ENCODE measurements at regions not wholly inside any gene's neighbourhood (a gene's known extent, or its start where the extent isn't known, plus 50 kb on each side); places are given as distances from the start of the nearest gene placed in this dataset.

GRCh38 chr2:4515871-4516761, 812.7 kb downstream of the DCDC2C start:
- DNase-seq = no peak

- DNase-seq = no peak
These were observed 815.2 kb downstream of the DCDC2C start for GRCh38 chr2:4518596-4518995.

- DNase-seq = no peak
These were observed 819.4 kb downstream of the DCDC2C start for GRCh38 chr2:4522498-4523421.

GRCh38 chr2:4527416-4527815, 824.0 kb downstream of the DCDC2C start:
- no peak for DNase-seq

- no peak for DNase-seq
These were observed 824.9 kb downstream of the DCDC2C start for GRCh38 chr2:4528246-4528645.

- DNase-seq = no peak
These were observed 825.4 kb downstream of the DCDC2C start for GRCh38 chr2:4528773-4529172.

- no peak for DNase-seq
These were observed 826.4 kb downstream of the DCDC2C start for GRCh38 chr2:4529738-4530137.

- DNase-seq = no peak
These were observed 826.9 kb downstream of the DCDC2C start for GRCh38 chr2:4530231-4530630.

GRCh38 chr2:4533806-4534205, 830.4 kb downstream of the DCDC2C start:
- no peak for DNase-seq

- no peak for DNase-seq
These were observed 835.7 kb downstream of the DCDC2C start for GRCh38 chr2:4539121-4539520.

GRCh38 chr2:4549666-4550210, 846.4 kb downstream of the DCDC2C start:
- no peak for DNase-seq

- DNase-seq = no peak
These were observed 848.5 kb downstream of the DCDC2C start for GRCh38 chr2:4551691-4552474.

GRCh38 chr2:4553241-4553640, 849.9 kb downstream of the DCDC2C start:
- no peak for DNase-seq

GRCh38 chr2:4556135-4556896, 852.9 kb downstream of the DCDC2C start:
- no peak for DNase-seq

GRCh38 chr2:4561196-4561595, 857.8 kb downstream of the DCDC2C start:
- no peak for DNase-seq

GRCh38 chr2:4576075-4576474, 872.7 kb downstream of the DCDC2C start:
- no peak for DNase-seq

GRCh38 chr2:4579977-4580376, 876.6 kb downstream of the DCDC2C start:
- no peak for DNase-seq

- DNase-seq = no peak
These were observed 881.8 kb downstream of the DCDC2C start for GRCh38 chr2:4585057-4585635.

- no peak for DNase-seq
These were observed 885.2 kb downstream of the DCDC2C start for GRCh38 chr2:4588606-4589005.

- no peak for DNase-seq
These were observed 887.9 kb downstream of the DCDC2C start for GRCh38 chr2:4591261-4591660.

- DNase-seq = peak; percentile 78
These were observed 894.0 kb downstream of the DCDC2C start for GRCh38 chr2:4597400-4597799.

GRCh38 chr2:4604767-4605166, 901.4 kb downstream of the DCDC2C start:
- no peak for DNase-seq
